Effector memory CD4-positive, alpha-beta T cell (primary cell): ENCODE measurements at regions not wholly inside any gene's neighbourhood (a gene's known extent, or its start where the extent isn't known, plus 50 kb on each side); places are given as distances from the start of the nearest gene placed in this dataset.

Source experiments
- DNase-seq, 3 donors: peaks; one replicate each; pipeline ENCODE4 v3.0.0-alpha.2; 2020
- H3K27ac ChIP-seq: 2 replicates; pipeline ENCODE4 v1.7.0; 2013; ENCODE audit warnings: mild to moderate bottlenecking, low read length, moderate library complexity; ENCODE audit not compliant: insufficient read depth, poor library complexity, severe bottlenecking
- H3K27me3 ChIP-seq: replicated peaks from 2 replicates; pipeline ENCODE4 v1.7.0; 2013; ENCODE audit warnings: mild to moderate bottlenecking, low read length; ENCODE audit not compliant: insufficient read depth, control insufficient read depth, poor library complexity, severe bottlenecking
- H3K36me3 ChIP-seq: 2 replicates; pipeline ENCODE4 v1.7.0; 2013; ENCODE audit warnings: mild to moderate bottlenecking, low read length, moderate library complexity; ENCODE audit not compliant: control insufficient read depth, insufficient read depth
- H3K4me1 ChIP-seq: 2 replicates; pipeline ENCODE4 v1.7.0; 2013; ENCODE audit warnings: low read length, mild to moderate bottlenecking; ENCODE audit not compliant: control insufficient read depth, insufficient read depth, poor library complexity, severe bottlenecking
- H3K4me3 ChIP-seq: 2 replicates; pipeline ENCODE4 v1.7.0; 2013; ENCODE audit warnings: low read length, low read depth, mild to moderate bottlenecking; ENCODE audit not compliant: insufficient read depth, poor library complexity, severe bottlenecking
- H3K9me3 ChIP-seq: 2 replicates; pipeline ENCODE4 v1.7.0; 2013; ENCODE audit warnings: mild to moderate bottlenecking, low read length, moderate library complexity; ENCODE audit not compliant: control insufficient read depth

- Histone ChIP-seq H3K27ac (no peak overlapping the region), H3K27me3 (no peaks in the 10 kb centered on the region), H3K9me3 (no peaks in the 10 kb centered on the region), H3K36me3 (no peaks in the 10 kb centered on the region), H3K4me3 (no peak overlapping the region), H3K4me1 (no peaks in the 10 kb centered on the region)
- DNase-seq, result no peak
These were observed 238.5 kb downstream of the SOX9 start for GRCh38 chr17:72359274-72359673.

- H3K4me3 ChIP-seq, result no peak overlapping the region
- H3K4me1 ChIP-seq, result no peaks in the 10 kb centered on the region
- no peak overlapping the region for H3K27ac ChIP-seq
- H3K27me3 ChIP-seq, result no peaks in the 10 kb centered on the region
- H3K36me3 ChIP-seq, result no peaks in the 10 kb centered on the region
- DNase-seq, result no peak
- no peaks in the 10 kb centered on the region for H3K9me3 ChIP-seq
These were observed 239.0 kb downstream of the SOX9 start for GRCh38 chr17:72359811-72360210.

GRCh38 chr17:72360386-72360940 lies 239.6 kb downstream of the SOX9 start:
- H3K36me3 ChIP-seq, result no peaks in the 10 kb centered on the region
- no peaks in the 10 kb centered on the region for H3K9me3 ChIP-seq
- no peak overlapping the region for H3K27ac ChIP-seq
- no peak overlapping the region for H3K4me3 ChIP-seq
- no peak for DNase-seq
- H3K27me3 ChIP-seq, result no peaks in the 10 kb centered on the region
- H3K4me1 ChIP-seq, result no peaks in the 10 kb centered on the region

GRCh38 chr17:72361892-72362291 lies 241.1 kb downstream of the SOX9 start:
- no peaks in the 10 kb centered on the region for H3K36me3 ChIP-seq
- no peak for DNase-seq
- no peak overlapping the region for H3K4me3 ChIP-seq
- no peaks in the 10 kb centered on the region for H3K9me3 ChIP-seq
- H3K4me1 ChIP-seq, result no peaks in the 10 kb centered on the region
- H3K27ac ChIP-seq, result no peak overlapping the region
- no peaks in the 10 kb centered on the region for H3K27me3 ChIP-seq

- Histone ChIP-seq H3K4me1 (no peaks in the 10 kb centered on the region), H3K27me3 (no peaks in the 10 kb centered on the region), H3K9me3 (no peaks in the 10 kb centered on the region), H3K27ac (no peak overlapping the region), H3K36me3 (no peaks in the 10 kb centered on the region), H3K4me3 (no peak overlapping the region)
- no peak for DNase-seq
These were observed 241.7 kb downstream of the SOX9 start for GRCh38 chr17:72362376-72363088.

- Histone ChIP-seq H3K27ac (no peak overlapping the region), H3K4me1 (no peaks in the 10 kb centered on the region)
These were observed 242.3 kb downstream of the SOX9 start for GRCh38 chr17:72363089-72363610.

GRCh38 chr17:72365857-72366414 lies 245.1 kb downstream of the SOX9 start:
- Histone ChIP-seq H3K27ac (no peak overlapping the region), H3K27me3 (no peaks in the 10 kb centered on the region), H3K9me3 (no peaks in the 10 kb centered on the region), H3K36me3 (no peaks in the 10 kb centered on the region), H3K4me3 (no peak overlapping the region), H3K4me1 (no peaks in the 10 kb centered on the region)
- DNase-seq, result no peak

More at GRCh38 chr17:72363089-72363610, 242.3 kb downstream of the SOX9 start:
- no peak for DNase-seq
- H3K9me3 ChIP-seq, result no peaks in the 10 kb centered on the region
- H3K36me3 ChIP-seq, result no peaks in the 10 kb centered on the region
- no peak overlapping the region for H3K4me3 ChIP-seq
- H3K27me3 ChIP-seq, result no peaks in the 10 kb centered on the region

- H3K27ac ChIP-seq, result no peak overlapping the region
- H3K9me3 ChIP-seq, result no peaks in the 10 kb centered on the region
- H3K4me1 ChIP-seq, result no peaks in the 10 kb centered on the region
- H3K36me3 ChIP-seq, result no peaks in the 10 kb centered on the region
- H3K27me3 ChIP-seq, result no peaks in the 10 kb centered on the region
- no peak overlapping the region for H3K4me3 ChIP-seq
- no peak for DNase-seq
These were observed 245.8 kb downstream of the SOX9 start for GRCh38 chr17:72366626-72367025.

- Histone ChIP-seq H3K27me3 (no peaks in the 10 kb centered on the region), H3K4me1 (no peaks in the 10 kb centered on the region), H3K27ac (no peak overlapping the region), H3K36me3 (no peaks in the 10 kb centered on the region), H3K9me3 (no peaks in the 10 kb centered on the region), H3K4me3 (no peak overlapping the region)
- DNase-seq, result no peak
These were observed 247.4 kb downstream of the SOX9 start for GRCh38 chr17:72368191-72368590.

- H3K27me3 ChIP-seq, result no peaks in the 10 kb centered on the region
- H3K4me1 ChIP-seq, result no peaks in the 10 kb centered on the region
- H3K36me3 ChIP-seq, result no peaks in the 10 kb centered on the region
- DNase-seq, result no peak
- no peaks in the 10 kb centered on the region for H3K9me3 ChIP-seq
- H3K27ac ChIP-seq, result no peak overlapping the region
- H3K4me3 ChIP-seq, result no peak overlapping the region
These were observed 248.5 kb downstream of the SOX9 start for GRCh38 chr17:72369366-72369765.
